Inferior parietal cortex (tissue), 1 donor: ENCODE measurements at regions not wholly inside any gene's neighbourhood (a gene's known extent, or its start where the extent isn't known, plus 50 kb on each side); places are given as distances from the start of the nearest gene placed in this dataset.

Experiments used
- DNase-seq: peaks from one replicate; pipeline ENCODE4 v3.0.0-alpha.2; 2016; ENCODE audit errors: extremely low spot score

DNA sequence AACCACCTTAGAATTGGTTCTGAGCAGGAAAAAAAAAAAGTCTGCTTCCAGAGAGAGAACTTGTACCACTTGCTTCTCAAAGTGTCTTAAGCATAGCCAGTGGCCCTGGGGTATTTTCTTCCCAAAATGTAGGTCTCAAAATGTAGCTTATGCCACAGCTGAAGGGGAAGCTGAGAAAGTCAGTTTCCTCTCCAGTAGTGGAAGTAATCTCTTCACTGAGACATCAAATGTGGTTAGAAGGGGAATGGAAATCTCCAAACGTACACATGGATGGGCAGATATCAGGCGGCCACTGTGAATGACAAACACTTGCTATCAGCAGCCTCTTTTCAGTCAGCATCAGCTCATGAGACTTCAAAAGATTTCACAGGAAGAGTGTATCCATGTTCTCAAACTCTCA is 841.2 kb downstream of the TUSC7 start:
- DNase-seq, result no peak

DNA sequence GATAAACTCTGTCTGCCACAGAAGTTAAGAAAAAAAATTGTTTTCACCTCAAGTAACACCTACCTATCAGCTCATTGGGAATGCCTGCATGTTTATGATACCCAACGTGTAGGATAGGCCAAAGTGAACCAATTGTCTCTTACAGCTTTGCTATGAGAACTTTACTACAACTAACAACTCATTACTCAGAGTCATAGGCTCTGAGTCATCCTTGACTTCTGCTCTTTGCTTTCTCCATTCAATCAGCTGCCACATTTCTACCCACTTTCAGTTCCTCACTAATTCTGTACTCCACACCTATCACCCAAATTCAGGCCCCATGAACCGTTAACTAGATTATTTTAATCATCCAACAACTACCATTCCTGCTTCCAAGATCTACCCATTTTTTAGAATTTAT is 843.9 kb downstream of the TUSC7 start:
- no peak for DNase-seq

DNA sequence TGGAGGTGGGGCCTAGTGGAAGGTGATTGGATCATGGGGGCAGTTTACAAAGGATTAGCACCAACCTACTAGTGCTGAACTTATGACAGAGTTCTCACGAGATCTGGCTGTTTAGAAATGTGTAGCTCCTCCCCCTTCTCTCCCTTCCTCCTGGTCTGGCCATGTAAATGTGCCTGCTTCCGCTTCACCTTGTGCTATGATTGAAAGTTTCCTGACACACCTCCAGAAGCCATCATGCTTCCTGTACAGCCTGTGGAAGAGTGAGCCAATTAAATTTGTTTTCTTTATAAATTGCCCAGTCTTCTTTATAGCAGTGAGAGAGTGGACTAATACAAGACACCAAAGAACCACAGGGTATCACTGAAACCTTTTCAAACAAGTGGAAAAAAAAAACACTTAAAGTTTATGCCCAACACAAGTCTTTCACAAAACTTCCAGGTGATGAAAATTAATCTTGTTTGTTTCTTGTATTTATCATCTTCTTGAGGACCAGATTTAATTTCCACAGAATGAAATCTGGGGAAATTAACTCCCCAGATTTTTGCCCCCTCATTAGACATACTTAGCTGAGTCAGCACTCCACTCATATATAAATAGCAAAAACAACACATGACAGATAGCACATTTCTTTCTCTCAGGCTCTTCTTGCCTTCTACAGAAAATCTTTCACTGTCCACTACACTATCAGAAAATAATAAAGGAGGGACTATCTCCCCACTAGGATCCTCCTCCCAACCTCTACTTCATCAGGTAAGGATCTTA is 847.2 kb downstream of the TUSC7 start:
- no peak for DNase-seq

DNA sequence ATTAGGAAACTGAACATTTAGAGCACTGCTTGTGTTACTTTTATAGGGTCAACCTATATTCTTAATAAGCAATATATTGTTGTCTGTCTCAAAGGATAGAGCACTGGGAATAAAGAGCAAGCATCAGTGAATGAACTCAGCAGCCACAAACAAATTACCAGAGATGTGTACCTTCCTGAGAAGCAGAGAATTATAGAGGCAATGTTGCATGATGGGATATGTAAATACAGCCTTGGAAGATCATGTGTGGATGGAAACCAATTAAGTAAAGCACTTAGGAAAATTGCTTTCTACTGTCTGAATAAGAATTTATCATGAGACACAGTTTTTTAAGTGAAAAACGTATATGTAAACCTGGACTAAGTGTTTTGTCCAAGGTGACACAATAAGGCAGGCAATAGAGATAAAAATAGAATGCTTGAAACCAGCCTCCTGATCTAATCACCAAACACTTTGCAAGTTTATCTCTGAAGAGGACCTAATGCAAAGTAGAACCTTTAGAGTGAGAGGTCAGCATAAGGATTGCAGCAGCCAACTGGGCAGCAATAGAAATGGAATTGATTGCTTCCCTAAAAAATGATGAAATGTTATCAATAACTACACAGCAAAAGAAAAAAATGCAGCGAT is 848.0 kb downstream of the TUSC7 start:
- no peak for DNase-seq

DNA sequence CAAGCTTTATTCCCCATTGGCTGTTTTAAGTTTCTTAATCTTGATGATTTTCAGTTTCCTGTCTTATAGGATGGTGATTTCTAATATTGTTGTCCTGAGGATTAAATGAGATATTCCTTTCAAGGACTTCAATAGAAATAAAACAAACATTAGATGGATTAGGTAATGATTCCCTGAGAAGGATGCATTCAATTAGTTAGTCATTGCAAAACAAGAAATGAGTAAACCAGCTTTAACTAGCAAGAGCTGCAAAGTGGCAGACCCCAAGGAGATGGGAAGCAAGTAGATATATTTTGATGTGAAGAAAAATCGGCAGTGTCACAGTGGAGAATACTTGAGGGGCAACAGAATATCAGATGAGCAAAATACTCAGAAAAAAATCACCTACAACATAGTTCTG is 849.1 kb downstream of the TUSC7 start:
- DNase-seq, result no peak

DNA sequence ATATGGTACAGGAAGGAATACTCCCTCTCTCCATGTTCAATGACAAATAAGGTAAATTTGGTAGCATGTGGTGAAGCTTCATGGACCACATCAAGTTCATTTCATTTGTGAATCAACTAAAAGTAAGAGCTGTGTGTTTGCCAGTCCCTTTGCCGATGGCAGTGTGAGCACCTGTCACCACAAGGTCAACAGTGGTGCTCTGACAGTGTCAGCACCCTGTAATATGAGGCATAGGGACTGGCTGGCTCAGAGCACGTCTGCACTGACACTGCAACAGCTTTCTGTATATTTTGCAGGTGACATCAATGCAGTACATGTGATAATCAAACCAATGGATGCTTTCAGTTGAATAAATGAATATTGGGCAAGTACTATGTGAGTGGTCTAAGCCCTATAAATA is 852.4 kb downstream of the TUSC7 start:
- DNase-seq, result no peak

DNA sequence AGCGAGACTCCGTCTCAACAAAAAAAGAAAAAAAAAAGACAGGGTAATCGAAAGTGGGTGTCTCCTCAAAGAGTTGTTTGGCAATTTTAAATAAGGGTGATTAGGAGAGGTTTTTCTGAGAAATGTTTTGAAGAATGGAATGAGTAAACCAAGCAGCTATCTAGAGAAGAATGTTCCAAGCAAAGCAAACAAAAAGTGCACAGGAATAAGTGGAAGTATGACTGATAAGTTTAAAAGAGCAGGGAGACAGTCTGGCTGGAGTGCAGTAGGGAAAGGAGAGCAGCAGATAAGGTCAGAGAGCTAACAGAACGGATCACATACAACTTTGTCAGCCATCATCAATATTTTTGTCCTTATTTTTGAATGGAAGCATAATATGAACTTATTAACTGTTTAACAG is 853.5 kb downstream of the TUSC7 start:
- DNase-seq, result no peak

DNA sequence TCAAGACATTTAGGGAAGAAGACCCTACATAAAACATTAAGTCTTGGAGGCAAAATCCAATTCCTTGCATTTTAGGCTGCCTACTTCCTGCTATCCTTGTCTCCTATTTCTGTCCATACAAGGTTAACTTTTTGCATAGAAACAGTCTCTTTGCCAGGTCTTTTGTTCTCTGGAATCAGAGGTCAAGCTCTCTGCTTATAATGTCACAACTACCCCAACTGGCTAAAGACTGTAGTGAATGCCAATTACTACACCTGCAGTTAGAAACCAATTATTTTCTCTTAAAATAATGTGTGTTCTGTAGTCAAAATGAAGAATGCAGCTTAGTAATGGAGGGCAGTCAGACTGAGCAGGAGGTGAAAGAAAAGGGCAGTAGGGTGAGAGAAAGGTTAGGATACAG is 856.2 kb downstream of the TUSC7 start:
- no peak for DNase-seq

DNA sequence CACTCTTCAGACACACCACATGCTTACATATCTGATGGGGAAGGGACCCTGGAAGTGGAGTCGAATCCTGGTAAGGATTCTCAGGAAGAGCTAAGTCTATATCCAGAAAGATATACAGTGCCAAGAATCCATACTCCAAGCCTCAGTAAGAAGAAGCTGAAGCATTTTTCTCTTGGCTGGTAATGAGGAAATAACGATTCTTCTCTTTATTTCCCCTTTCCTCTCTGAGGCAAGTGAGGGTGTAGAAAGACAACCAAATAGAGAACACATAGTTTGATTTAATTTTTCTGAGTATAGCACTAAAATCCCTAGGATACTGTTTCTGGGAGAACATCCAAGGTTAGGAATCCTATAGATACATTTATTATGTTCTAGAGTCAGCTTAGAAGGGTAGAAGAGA is 857.3 kb downstream of the TUSC7 start:
- DNase-seq, result no peak

DNA sequence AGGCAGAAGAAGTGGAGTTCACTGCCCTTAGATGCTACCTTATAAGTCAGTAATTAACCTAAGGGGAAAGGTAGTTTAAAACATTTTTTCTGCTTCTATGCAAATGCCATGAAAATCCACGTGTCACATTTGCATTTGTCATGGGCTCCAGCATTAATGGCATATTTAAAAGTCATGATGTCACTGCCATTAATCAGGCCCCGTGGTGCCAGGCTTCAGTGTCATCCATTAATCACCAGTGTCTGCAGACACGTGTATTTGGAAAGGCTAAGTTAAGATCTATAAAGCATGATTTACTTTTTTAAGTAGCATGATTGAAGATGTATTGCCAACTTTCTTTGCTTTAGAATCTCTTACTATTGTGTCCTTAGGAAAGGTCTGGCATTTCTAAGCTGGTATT is 857.8 kb downstream of the TUSC7 start:
- no peak for DNase-seq

DNA sequence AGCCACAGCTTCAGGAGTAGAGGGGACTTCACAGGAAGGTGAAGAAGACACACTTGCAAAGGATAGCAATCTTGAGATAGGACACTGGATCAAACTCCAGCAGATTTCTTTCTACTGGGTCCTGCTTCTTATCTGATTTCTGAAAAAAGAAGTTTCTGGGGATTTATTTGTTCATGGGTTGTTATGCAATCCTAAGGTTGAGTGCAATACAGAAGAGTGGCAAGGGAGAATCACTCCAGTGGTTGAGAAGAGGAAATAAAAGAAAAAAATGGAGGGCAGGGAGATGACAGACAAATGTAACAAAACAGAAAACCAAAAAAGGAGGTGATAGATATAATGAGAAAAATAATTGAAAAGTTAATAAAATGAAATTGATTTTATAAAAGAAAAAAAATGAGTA is 858.3 kb downstream of the TUSC7 start:
- DNase-seq, result no peak

DNA sequence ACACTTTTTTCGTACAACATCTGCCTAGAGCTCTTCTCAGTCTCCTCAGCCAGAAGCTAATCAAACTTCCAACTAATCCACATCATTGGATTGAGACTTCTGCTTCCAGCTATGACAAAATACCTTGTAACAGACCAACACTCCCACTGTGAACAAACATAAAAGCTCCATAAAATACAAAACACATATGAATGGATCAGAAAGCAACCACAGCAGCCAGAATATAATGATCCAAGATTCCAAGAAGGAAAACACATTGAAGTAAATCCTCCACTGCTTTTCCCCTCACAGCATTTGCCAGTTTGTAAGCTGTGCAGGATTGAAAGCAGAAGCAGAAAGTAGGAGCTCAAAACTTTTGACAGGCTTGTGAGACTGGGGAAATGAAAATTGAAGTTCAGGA is 863.2 kb downstream of the TUSC7 start:
- DNase-seq, result no peak

DNA sequence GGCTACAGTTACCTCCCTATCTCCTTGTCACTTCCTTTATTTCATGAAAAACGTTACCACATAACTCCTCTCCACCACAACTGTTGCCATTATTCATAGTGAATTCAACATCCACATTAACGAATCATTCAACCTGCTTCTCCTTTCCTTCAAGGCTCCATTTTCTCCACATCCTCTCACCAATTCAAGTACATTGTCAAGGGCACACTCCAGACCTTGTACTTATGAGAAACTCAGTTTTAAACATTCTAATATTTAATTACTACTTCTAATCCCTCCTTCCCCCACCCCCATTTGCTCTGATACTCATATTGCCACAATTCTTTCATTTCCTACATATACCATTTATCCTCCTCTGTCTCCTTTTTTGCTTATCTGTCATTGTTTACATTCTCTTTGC is 871.2 kb downstream of the TUSC7 start:
- DNase-seq, result no peak

DNA sequence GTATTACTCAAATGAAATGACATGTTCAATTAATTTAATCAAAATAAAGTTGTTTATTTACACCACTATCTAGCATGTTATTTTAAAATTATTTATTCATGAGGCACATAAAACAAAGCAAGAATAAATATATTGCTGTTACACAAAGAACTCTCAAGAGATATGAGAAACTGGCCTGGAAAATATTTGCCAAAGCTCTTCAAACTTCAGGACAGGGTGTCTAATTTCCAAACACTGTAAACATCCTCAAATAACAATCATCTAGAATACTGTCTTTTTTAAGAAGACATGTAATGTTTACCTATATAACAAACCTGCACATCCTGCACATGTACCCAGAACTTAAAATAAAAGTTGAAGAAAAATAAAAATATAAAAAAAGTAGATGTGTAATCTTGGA is 876.6 kb downstream of the TUSC7 start:
- DNase-seq, result no peak

DNA sequence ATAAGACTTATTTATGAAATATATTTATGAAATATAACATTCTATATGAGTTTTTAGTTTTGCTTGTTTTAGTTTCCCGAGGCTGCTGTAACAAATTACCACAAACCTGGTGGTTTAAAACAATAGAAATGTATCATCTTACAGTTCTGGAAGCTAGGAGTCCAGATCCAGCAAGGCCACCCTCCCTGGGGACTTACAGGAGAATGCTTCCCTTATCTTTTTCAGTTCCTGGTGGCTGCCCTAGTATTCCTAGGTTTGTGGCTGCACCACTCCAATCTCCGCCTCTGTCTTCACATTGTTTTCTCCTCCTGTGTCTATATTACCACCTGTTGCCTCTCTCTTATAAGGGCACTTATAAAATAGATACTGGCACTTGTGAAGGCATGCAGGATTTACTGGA is 877.8 kb downstream of the TUSC7 start:
- no peak for DNase-seq

DNA sequence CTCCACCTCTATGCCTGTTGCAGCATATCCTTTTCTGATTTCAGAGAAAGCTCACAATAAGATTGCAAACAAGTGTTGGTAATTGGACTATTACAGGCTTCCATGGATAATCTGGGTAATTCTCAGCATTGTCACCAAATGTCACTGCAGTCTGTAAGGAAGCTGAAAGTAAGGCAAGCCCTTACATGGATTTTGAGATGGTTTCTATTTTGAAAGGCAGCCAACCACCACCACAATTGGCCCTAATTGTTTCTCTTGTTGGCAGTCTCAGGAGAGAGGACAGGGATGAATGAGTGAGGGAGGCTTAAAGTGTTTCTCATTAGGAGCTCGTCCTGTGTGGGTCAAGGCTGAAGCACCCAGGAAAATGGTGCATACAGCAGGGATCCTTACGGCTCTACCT is 879.9 kb downstream of the TUSC7 start:
- peak; percentile 24 for DNase-seq

DNA sequence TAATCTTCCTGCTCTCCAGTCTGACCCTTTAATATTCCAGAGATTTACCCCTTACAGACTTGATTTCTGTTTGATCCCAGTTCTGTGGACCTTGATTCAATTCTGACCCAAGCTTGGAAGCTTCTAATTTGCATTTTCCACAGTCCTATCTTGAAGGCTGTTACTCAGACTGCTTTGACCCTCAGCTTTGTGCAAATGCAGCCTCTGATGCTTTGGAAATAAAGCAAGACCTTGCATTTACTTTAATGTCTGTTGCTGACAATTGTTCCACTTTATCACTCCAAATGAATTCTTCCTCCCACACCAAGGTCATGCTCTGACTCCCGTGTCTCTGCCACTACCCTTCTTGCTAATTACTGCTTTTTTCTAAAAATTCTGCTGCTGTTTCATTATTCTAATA is 886.0 kb downstream of the TUSC7 start:
- DNase-seq, result no peak

DNA sequence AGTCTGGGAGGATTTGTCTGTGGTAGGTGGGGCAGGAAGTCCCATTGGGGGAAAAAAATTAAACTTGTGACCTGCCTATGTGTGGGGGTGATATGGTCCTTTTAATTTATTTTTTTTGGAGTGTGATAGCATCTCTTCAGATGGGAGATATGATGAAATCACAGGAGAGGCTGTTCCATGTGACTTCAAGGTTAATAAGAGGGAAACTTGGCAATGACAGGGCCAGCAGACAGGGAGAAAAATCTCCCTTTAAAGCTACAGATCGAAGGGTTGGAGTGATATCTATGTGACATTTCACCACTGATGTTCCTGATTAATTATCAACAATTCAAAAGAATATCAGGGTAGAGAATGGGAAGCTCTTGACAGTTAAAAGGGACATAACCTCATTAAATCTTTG is 886.9 kb downstream of the TUSC7 start:
- no peak for DNase-seq

DNA sequence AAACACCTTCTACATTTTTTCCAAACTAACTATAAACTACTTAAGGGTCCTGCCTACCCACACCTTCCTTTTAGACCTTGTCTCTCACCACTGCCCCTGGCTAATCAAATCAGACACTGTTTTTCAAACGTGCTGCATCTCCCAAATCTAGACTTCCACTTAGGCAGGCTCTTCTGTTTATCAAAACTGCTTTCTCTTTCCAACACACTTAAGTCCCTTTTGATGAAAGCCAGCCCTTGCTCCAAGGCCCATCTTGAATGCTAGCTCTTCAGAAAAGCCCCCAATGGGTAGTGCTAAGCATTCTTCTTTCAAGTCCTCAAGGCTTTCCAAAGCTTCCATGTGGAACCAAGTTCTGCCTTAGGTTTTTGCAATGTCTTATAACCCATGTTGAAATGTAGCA is 888.3 kb downstream of the TUSC7 start:
- no peak for DNase-seq

DNA sequence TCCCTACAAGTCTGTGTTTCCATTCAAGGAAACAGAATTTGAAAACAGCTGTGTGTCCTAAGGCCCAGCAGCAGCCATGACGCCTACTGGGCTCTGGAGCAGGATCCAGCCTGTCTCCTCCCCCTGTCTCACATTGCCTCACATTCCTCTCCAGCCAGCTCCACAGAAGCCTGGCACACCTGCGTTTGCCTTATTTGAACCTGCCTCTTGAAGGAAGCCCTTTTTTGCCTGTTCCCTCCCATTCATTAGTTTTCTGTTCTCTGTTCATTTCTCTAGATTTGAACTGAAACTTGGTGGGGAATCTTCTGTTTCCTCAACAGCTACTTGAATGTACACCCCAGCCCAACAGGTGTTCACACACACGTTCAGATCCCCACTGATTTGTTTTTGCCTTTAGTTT is 890.5 kb downstream of the TUSC7 start:
- DNase-seq, result no peak

DNA sequence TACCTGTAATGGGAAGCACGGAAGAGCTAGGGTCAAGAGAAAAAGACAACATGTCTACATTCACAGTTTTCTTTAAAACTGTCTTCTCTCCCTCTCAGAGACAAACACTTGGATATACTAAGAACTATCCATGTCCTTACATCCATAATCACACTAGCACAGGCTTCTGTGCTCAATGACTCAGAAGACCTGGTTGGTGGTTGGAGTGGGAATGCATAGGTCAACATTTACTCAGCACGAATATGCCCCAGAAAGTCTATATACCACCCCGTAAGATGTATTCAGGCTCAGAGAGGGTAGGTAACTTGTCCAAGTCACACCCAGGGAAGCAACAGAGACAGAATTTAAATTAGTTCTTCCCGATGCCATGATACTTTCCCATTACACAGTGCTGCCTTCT is 891.1 kb downstream of the TUSC7 start:
- no peak for DNase-seq

DNA sequence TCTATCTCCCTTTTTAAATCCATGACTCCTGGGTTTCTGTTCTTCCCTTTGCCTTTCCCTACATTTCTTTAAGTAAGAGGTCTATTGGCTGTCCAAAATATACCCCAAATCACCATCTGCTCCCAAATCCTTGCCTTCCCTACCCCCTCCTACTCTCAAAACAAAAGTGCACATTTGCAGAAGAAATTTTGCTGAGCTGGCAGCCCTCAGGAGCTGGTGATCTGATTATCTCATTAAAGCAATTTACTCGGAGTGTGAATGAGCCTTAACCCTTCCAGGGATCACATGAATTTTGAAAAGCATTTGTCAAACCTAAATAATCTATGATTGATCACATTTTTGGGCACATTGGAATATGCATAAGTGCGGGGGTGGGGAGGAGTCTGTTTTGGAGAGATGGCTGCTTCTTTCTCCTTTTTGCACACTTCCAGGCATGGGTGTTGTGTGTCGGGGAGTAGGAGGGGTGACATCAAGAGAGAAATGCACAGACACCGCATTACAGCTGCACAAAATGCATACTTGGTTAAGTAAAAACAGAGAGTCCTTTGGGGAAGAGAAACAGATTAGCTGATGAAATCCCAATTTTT is 892.6 kb downstream of the TUSC7 start:
- DNase-seq, result no peak

DNA sequence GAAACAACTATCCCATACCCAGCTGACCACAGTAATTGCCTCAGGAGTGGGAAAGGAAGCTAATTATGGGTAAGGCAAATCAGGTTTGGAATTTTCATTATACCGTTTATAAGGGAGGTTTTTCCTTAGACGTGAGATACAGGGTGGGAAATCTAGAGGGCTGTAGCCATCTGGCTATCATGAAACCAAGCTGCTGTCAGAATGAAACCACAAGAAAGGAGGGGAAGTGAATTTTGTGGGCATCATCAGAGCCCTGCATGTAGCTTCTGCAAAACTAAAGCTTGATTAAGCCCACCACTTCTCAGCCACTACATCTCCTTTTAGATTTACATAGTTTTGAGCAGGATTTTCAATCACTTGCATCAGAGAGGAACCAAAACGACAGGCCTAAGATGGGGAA is 893.5 kb downstream of the TUSC7 start:
- no peak for DNase-seq

DNA sequence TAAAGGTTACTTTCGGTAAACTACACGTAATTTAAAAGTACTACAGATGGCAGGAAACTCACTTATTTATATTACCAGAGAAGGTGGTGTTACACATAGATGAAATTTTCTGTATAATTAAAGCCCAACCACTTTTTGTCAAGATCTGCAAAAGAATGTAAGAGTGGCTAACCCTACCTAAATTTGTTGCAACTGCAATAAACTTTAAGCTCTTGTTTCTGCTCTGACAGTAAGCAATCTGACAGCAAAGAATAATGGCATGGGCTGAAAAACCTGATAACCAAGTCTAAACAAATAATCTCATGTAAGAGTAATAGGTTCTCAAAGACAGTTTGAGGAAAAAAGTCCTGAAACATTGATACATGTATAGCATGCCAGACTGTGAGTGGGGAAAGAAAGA is 897.3 kb downstream of the TUSC7 start:
- DNase-seq, result no peak
